ENCODE measurements at regions not wholly inside any gene's neighbourhood (a gene's known extent, or its start where the extent isn't known, plus 50 kb on each side); places are given as distances from the start of the nearest gene placed in this dataset.
"Not testable (repeated sequence)": the region's sequence is repeated elsewhere in the genome, so short reads cannot be mapped to it uniquely, and the experiment has no call there.

- DNase-seq = no peak
Observed at GRCh38 chr21:28221984-28222383, 770.7 kb downstream of the LTN1 start.

- DNase-seq = no peak
Observed at GRCh38 chr21:28220680-28221079, 772.0 kb downstream of the LTN1 start.

- no peak for DNase-seq
Observed at GRCh38 chr21:28216976-28217523, 775.6 kb downstream of the LTN1 start.

- DNase-seq = no peak
Observed at GRCh38 chr21:28215214-28215954, 777.3 kb downstream of the LTN1 start.

DNA sequence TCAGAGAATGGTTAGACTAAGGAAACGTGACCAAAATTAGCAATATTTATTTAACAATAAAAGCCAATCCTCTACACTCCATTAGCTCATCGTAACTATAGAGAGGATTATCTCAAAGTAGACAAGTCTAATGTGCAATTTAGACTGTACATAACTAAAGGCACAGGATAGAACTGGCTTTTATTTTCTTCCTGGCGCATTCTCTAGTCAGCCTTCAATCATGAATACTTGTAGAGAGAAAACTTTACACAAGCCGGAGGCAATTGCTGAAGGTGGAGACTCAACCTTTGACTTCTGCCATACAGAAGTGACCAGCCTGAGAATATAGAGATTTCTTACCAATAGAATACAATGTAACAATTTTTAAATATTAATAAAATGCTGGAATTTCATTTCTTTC, 777.9 kb downstream of the LTN1 start:
- DNase-seq = no peak

DNA sequence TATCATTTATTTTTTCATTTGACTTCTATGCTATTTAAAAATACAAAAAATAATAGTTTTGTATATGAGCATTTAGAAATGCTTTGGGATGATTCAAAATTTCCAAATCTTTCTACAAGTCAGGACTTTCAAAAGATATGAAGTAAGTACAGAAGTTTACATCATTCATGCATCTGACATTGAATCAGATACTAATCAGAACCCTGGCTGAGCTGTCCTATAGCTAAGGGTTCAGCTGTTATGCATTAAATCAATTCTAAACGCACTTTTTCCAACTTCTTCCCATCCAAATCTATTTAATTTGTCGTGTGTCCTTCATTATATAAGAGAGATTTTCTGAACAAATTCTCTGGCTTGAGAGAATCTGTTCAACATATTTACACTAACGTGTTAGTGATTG, 779.4 kb downstream of the LTN1 start:
- DNase-seq = no peak

DNA sequence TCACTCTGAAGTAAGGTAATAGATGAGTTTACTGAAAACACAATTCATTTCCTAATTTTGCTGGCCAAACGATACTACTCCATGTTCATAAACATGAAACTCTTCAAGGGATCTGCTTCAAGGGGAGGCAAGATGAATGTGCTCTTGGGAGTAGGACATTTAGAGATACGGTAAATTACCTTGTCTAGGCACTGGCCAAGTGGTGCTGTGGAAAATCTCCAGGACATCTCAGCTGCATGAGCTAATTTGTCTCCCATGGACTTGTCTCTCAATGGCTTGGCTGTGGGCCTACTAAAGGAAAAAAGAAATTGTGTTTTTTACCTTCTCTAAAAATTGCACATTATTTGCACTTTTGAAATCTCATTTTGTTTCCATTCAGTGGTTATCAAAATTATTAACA, 780.6 kb downstream of the LTN1 start:
- no peak for DNase-seq

GRCh38 chr21:28207436-28208173, 785.1 kb downstream of the LTN1 start:
- no peak for DNase-seq

DNA sequence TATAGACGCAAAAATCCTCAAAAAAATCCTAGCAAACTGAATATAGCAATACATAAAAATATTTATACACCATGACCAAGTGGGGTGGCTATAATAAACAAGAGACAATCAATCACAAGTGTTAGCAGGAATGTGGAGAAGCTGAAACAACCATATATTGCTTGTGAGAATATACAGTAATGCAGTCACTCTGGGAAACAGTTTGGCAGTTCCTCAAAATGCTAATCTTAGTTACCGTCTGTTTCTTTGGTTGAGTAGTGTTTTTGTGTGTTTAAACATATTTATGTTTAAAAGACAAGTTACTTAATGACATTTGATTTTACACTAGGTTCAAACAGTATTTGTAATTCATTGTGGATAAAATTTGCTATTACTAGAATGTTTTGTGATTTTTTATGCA, 792.0 kb downstream of the LTN1 start:
- no peak for DNase-seq

- DNase-seq = no peak
Observed at GRCh38 chr21:28196981-28197380, 795.7 kb downstream of the LTN1 start.

DNA sequence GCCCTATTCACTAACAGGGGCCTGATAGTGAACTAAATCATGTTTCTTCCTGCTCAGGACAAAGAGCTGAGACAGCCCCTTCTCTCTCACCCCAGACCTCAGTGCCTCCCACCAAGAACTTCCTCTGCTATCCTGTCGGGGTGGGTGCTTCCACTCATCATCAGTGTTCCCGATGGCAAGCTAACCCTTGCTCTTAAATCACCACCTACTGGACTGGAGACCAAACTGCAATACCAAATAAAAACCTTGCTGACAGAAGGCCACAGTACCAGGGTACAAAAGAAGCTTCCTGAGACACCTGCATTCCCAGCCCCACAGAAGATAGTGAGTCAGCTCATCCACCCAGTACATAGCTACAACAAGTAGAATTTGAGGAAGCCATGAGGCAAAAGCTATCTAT, 799.5 kb downstream of the LTN1 start:
- DNase-seq = no peak

GRCh38 chr21:28186604-28187003, 806.1 kb downstream of the LTN1 start:
- DNase-seq = no peak

DNA sequence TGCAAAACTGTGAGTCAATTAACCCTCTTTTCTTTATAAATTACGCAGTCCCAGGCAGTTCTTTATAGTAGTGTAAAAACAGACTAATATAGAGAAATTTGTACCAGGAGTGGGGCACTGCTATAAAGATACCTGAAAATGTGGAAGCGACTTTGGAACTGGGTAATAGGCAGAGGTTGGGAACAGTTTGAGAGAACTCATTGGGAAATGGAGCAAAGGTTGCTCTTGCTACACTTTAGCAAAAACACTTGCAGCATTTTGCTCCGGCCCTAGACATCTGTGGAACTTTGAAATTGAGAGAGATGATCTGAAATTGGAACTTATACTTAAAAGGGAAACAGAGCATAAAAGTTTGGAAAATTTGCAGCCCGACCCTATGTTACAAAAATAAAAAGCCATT, 810.9 kb downstream of the LTN1 start:
- no peak for DNase-seq

DNA sequence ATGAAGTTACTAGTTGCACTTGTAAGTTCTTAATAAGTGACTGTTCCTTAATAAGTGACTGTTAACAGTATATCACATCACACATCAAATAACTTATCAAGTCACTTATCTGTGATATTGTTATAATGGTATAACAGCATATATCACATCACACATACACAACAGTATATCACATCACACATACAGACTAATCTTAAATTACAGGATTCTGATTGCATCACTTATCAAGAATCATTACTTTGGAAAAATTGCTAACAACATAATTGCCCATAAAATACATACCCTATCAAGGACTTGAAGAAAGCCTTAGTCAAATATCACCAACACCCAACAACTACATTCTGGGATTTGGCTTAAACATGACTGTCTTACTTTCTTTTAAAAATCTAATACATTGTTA, 813.5 kb downstream of the LTN1 start:
- DNase-seq = no peak

GRCh38 chr21:28177124-28177523, 815.6 kb downstream of the LTN1 start:
- no peak for DNase-seq

GRCh38 chr21:28174701-28175100, 818.0 kb downstream of the LTN1 start:
- DNase-seq = no peak

GRCh38 chr21:28174006-28174405, 818.7 kb downstream of the LTN1 start:
- no peak for DNase-seq

- no peak for DNase-seq
Observed at GRCh38 chr21:28172376-28172775, 820.3 kb downstream of the LTN1 start.

DNA sequence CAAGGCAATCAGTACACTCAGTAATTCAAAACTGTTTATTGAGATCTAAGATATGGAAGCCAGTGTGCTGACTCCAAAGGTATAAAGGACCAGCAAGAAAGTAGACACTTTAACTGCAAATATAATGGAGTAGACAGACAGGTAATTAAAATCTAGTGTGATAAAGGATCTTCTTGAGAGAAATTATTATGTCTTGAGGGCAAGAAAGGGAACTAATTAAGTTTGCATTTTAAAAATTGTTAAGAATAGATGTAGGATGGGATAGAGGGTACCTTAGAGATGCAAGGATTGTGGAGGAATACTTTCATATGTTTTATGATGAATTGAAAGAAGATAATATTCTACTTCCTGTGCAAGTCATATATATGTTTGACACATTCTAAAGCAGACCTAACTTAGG, 825.3 kb downstream of the LTN1 start:
- no peak for DNase-seq

GRCh38 chr21:28164519-28164918, 828.2 kb downstream of the LTN1 start:
- DNase-seq = not testable (repeated sequence)

GRCh38 chr21:28162052-28162451, 830.6 kb downstream of the LTN1 start:
- not testable (repeated sequence) for DNase-seq

DNA sequence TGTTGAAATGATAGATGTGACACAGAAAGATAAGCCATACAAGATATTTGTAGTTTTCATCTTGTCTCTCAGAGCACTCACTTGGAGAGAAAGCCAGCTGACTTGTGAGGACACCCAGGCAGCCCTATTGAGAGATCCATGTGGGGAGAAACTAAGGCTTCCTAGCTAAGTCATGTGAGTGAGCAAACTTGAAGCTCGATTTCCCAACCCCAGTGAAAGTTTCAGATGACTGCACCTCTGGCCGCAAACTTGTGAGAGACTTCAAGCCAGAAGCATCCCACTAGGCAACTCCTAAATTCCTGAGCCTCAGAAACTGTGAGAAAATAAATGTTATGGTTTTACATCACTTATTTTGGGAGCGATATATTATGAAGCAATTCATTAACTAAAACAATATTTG, 832.3 kb downstream of the LTN1 start:
- no peak for DNase-seq

- no peak for DNase-seq
Observed at GRCh38 chr21:28159396-28159795, 833.3 kb downstream of the LTN1 start.

- DNase-seq = no peak
Observed at GRCh38 chr21:28156590-28156989, 836.1 kb downstream of the LTN1 start.

Measured in NCI-H2029 treated with DMSO at 0.1 percent for 48 hours (cell line).